GM12865 (cell line): ENCODE measurements at regions not wholly inside any gene's neighbourhood (a gene's known extent, or its start where the extent isn't known, plus 50 kb on each side); places are given as distances from the start of the nearest gene placed in this dataset.
"Not testable (repeated sequence)": the region's sequence is repeated elsewhere in the genome, so short reads cannot be mapped to it uniquely, and the experiment has no call there.

Experiments used
- DNase-seq: peaks from one replicate; pipeline ENCODE4 v3.0.0; 2010; ENCODE audit warnings: low read depth
- H3K4me3 ChIP-seq: 2 replicates; pipeline ENCODE4 v1.5.1; 2011; ENCODE audit warnings: mild to moderate bottlenecking, low read depth, low read length, control low read depth
- TF ChIP-seq, protein P1 (sequence below): IDR thresholded peaks from 2 replicates; pipeline ENCODE4 v1.5.1; 2011; ENCODE audit warnings: low read length, control low read depth, low read depth, inconsistent platforms; ENCODE audit not compliant: insufficient read depth; ENCODE audit errors: missing control alignments

DNA sequence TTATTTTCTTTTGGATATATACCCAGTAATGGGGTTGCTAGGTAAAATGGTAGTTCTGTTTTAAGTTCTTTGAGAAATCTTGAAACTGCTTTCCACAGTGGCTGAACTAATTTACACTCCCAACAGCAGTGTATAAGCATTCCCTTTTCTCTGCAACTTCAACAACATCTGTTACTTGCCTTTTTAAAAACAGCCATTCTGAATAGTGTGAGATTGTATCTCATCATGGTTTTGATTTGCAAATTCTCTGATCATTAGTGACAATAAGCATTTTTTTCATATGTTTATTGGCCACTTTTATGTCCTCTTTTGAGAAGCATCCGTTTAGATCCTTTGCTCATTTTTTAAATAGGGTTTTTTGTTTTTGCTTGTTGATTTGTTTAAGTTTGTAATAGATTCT, 291.3 kb upstream of the COL3A1 start:
- no peak overlapping the region for H3K4me3 ChIP-seq
- TF ChIP-seq, protein P1, sequence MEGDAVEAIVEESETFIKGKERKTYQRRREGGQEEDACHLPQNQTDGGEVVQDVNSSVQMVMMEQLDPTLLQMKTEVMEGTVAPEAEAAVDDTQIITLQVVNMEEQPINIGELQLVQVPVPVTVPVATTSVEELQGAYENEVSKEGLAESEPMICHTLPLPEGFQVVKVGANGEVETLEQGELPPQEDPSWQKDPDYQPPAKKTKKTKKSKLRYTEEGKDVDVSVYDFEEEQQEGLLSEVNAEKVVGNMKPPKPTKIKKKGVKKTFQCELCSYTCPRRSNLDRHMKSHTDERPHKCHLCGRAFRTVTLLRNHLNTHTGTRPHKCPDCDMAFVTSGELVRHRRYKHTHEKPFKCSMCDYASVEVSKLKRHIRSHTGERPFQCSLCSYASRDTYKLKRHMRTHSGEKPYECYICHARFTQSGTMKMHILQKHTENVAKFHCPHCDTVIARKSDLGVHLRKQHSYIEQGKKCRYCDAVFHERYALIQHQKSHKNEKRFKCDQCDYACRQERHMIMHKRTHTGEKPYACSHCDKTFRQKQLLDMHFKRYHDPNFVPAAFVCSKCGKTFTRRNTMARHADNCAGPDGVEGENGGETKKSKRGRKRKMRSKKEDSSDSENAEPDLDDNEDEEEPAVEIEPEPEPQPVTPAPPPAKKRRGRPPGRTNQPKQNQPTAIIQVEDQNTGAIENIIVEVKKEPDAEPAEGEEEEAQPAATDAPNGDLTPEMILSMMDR: no peak
- no peak for DNase-seq

DNA sequence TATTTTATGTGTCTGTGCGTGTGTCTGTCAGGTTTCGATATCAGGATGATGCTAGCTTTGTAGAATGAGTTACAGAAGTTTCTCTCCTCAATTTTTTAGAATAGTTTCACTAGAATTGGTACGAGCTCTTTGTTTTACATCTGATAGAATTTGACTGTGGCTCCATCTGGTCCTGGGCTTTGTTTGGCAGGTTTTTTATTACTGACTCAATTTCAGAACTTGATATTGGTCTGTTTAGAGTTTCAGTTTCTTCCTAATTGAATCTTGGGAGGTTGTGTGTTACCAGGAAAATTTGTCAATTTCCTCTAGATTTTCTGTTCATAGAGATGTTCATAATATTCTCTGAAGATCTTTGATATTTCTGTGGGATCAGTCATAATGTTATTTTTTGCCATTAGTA, 289.4 kb upstream of the COL3A1 start:
- DNase-seq: no peak
- no peak overlapping the region for H3K4me3 ChIP-seq
- TF ChIP-seq, protein P1: no peak

DNA sequence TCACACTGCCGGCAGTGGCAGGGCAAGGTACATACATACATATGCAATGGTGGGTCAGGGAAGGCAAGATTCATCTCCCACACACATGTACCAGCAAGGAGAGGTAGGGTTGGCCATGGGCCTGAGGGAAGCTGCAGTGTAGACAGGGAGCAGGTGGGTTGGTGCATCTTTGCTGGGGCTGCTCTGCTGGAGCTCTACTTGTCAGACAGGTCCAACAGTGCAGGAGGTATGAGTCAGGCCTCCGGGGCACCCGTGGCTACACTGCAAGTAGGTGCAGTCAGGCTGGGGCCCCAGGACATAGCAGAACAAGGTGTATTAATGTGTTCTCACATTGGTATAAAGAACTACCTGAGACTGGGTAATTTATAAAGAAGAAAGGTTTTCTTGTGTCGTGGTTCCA, 281.1 kb upstream of the COL3A1 start:
- H3K4me3 ChIP-seq: no peak overlapping the region
- no peak for DNase-seq
- TF ChIP-seq, protein P1: no peak

DNA sequence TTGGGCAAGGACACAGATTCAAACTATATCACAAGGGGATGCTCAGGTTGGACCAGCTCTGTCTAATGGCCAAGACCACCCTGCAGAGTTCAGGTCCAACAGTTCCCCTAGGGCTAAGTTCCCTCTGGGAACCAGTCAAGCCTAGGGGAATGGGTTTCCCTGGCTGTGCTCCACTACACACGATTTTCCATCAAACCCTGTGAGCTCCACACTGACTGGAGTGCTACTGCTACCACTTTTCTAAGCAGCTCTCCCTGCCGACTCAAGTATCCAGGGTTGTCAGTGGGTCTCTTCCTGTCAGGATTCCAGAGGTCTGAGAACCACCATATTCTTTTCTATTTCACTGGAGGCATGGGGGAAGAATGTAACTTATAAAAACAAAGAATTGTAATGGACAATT, 280.4 kb upstream of the COL3A1 start:
- DNase-seq: no peak
- H3K4me3 ChIP-seq: no peak overlapping the region
- TF ChIP-seq, protein P1: no peak

DNA sequence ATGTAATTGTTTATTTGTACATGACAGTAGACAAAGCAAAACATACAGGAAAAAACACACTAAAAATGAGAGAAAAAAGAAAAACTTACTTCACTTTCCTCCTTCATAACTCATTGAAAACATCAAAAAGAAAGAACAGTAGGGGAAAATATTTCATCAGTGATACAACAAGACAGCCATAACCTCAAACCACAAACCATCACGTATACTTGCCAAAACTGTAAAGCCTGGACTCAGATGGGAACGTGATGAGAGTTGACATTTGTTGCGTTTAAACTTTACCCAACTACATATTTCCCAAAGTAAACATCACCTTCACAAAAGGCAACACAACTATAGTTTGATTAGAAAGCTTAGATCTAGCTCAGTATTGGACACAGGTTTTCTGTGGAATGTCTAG, 278.2 kb upstream of the COL3A1 start:
- TF ChIP-seq, protein P1: no peak
- DNase-seq: no peak
- H3K4me3 ChIP-seq: no peak overlapping the region

DNA sequence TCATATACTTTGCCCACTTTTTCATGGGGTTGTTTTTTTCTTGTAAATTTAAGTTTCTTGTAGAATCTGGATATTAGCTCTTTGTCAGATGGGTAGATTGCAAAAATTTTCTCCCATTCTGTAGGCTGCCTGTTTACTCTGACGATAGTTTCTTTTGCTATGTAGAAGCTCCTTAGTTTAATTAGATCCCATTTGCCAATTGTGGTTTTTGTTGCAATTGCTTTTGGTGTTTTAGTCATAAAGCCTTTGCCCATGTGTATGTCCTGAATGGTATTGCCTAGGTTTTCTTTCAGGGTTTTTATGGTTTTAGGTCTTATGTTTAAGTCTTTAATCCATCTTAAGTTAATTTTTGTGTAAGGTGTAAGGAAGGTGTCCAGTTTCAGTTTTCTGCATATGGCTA, 276.0 kb upstream of the COL3A1 start:
- H3K4me3 ChIP-seq, DNase-seq: not testable (repeated sequence)

DNA sequence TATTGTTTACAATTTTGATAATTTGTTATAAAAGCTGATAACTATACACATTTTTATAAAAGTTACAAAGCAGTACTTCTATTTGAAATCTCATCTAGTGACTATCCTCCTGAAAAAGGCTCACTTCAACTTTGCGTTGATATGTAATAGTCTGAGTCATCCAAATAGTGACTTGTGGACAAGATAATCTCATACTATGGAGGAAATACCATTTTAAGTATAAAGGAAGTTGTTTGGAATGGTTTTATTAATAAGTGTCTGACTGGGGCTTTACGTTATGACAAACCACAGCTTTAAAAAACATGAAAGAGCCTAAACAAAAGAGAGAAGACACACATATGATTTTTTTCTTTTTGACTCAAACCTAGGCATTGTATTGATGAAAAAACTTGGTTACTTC, 272.3 kb upstream of the COL3A1 start:
- TF ChIP-seq, protein P1: no peak
- no peak overlapping the region for H3K4me3 ChIP-seq
- DNase-seq: no peak

DNA sequence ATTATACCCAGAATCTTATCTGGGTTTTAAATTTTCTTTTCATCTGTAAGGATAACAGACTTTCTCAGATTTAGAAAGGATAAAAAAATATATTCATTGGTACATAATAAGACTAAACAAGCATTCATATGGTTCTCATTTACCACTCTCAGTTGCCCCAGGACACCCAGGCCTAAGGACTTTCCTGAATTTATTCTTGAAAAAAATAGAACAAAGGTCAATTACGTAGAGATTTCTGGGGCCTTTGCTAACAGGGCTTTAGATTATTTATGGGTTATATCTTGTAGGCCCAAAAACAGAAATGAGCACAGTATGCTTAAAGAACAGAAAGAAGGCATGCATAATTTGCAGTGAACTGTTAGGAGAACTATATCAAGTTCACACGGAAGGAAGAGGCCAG, 269.0 kb upstream of the COL3A1 start:
- DNase-seq: no peak
- no peak overlapping the region for H3K4me3 ChIP-seq
- TF ChIP-seq, protein P1: no peak
